ENCODE measurements at regions not wholly inside any gene's neighbourhood (a gene's known extent, or its start where the extent isn't known, plus 50 kb on each side); places are given as distances from the start of the nearest gene placed in this dataset.

- TF ChIP-seq CEBPB (IDR thresholded peaks at IDR 0.05) (no peak), EGR1 (IDR thresholded peaks at IDR 0.05) (no peak), REST (IDR thresholded peaks at IDR 0.05; ENCODE audit: low read depth) (no peak), TAF1 (IDR thresholded peaks at IDR 0.05; ENCODE audit: low read depth) (no peak), EP300 (IDR thresholded peaks at IDR 0.05; ENCODE audit: borderline replicate concordance) (no peak), USF1 (IDR thresholded peaks at IDR 0.05) (no peak), MAX (IDR thresholded peaks at IDR 0.05) (no peak), TEAD4 (IDR thresholded peaks at IDR 0.05) (no peak), TCF12 (IDR thresholded peaks at IDR 0.05; ENCODE audit: low read depth) (no peak), YY1 (IDR thresholded peaks at IDR 0.05; ENCODE audit: low read depth) (no peak), RAD21 (IDR thresholded peaks at IDR 0.05; ENCODE audit: low read depth) (no peak), NFIC (IDR thresholded peaks at IDR 0.05) (no peak), CREB1 (IDR thresholded peaks at IDR 0.05; ENCODE audit: low read depth) (no peak), FOXM1 (IDR thresholded peaks at IDR 0.05; ENCODE audit: borderline replicate concordance, low read depth) (no peak)
Measured at GRCh38 chr12:76256321-76256720, 91.9 kb downstream of the BBS10 start.
